ENCODE measurements at regions not wholly inside any gene's neighbourhood (a gene's known extent, or its start where the extent isn't known, plus 50 kb on each side); places are given as distances from the start of the nearest gene placed in this dataset.
"Not testable (repeated sequence)": the region's sequence is repeated elsewhere in the genome, so short reads cannot be mapped to it uniquely, and the experiment has no call there.

GRCh38 chr2:17133052-17133671 is 385.1 kb downstream of the RAD51AP2 start:
- intact Hi-C loops (cut with DNase I; ENCODE audit: low total_unique reads): no loop called here
- H3K27me3 ChIP-seq: no peaks in the 10 kb centered on the region
- no peaks in the 10 kb centered on the region for H3K36me3 ChIP-seq

GRCh38 chr2:17130627-17131026 is 387.6 kb downstream of the RAD51AP2 start:
- H3K9me3 ChIP-seq; H3K4me1 ChIP-seq; H3K27ac ChIP-seq; intact Hi-C loops (cut with DNase I; ENCODE audit: low total_unique reads); DNase-seq (ENCODE audit: low spot score in 2 of 2); H3K27me3 ChIP-seq; H3K36me3 ChIP-seq; H3K4me3 ChIP-seq: not testable (repeated sequence)

More at GRCh38 chr2:17133052-17133671, 385.1 kb downstream of the RAD51AP2 start:
- H3K9me3 ChIP-seq: no peaks in the 10 kb centered on the region
- no peak overlapping the region for H3K4me3 ChIP-seq
- H3K27ac ChIP-seq: no peak overlapping the region
- no peak for DNase-seq (ENCODE audit: low spot score in 2 of 2)
- no peaks in the 10 kb centered on the region for H3K4me1 ChIP-seq
- no peak for TF ChIP-seq POLR2AphosphoS5 (IDR thresholded peaks at IDR 0.05)
- no peak for TF ChIP-seq CTCF (IDR thresholded peaks at IDR 0.05)
- no peak for TF ChIP-seq POLR2A (IDR thresholded peaks at IDR 0.05)

DNA sequence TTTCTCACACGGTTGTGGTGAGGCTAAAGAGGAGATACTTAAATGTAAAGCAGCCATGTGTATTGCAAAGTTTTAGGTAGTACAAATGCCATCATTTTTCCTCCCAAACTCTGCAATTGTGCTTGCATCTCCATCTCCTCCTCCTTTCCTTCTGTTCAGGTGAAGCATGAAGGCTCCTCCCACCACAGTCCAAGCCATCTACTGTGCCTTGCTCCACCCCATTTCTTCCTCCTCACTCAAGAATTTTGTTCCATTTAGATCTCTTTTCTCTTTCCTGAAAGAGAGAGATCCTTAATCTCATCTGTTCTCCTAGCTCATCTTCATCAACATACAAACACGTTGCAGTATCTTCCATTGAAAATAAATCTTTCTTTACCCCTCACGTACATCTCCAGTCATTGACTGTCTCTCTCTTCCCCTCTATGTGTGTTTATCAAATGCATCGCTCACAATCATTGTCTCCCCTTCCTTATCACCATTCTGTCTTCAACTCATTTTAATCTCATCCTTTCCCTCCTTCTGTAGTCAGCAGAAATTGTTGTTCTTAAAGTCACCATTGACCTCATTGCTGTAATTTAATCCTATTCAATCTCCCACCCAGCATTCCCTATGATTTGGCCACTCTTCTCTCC is 392.1 kb downstream of the RAD51AP2 start:
- TF ChIP-seq POLR2AphosphoS5 (IDR thresholded peaks at IDR 0.05) (no peak), POLR2A (IDR thresholded peaks at IDR 0.05) (no peak), CTCF (IDR thresholded peaks at IDR 0.05) (no peak)
- Histone ChIP-seq H3K36me3 (no peaks in the 10 kb centered on the region), H3K4me1 (no peaks in the 10 kb centered on the region), H3K9me3 (no peaks in the 10 kb centered on the region), H3K4me3 (no peak overlapping the region), H3K27me3 (no peaks in the 10 kb centered on the region), H3K27ac (no peak overlapping the region)
- no peak for DNase-seq (ENCODE audit: low spot score in 2 of 2)
- intact Hi-C loops (cut with DNase I; ENCODE audit: low total_unique reads): no loop called here

- Histone ChIP-seq H3K36me3 (no peaks in the 10 kb centered on the region), H3K27ac (no peak overlapping the region), H3K4me3 (no peak overlapping the region), H3K9me3 (no peaks in the 10 kb centered on the region), H3K4me1 (no peaks in the 10 kb centered on the region), H3K27me3 (no peaks in the 10 kb centered on the region)
- TF ChIP-seq POLR2A (IDR thresholded peaks at IDR 0.05) (no peak), POLR2AphosphoS5 (IDR thresholded peaks at IDR 0.05) (no peak), CTCF (IDR thresholded peaks at IDR 0.05) (no peak)
- no peak for DNase-seq (ENCODE audit: low spot score in 2 of 2)
- intact Hi-C loops (cut with DNase I; ENCODE audit: low total_unique reads): no loop called here
Observed at GRCh38 chr2:17124575-17125318, 393.5 kb downstream of the RAD51AP2 start.

DNA sequence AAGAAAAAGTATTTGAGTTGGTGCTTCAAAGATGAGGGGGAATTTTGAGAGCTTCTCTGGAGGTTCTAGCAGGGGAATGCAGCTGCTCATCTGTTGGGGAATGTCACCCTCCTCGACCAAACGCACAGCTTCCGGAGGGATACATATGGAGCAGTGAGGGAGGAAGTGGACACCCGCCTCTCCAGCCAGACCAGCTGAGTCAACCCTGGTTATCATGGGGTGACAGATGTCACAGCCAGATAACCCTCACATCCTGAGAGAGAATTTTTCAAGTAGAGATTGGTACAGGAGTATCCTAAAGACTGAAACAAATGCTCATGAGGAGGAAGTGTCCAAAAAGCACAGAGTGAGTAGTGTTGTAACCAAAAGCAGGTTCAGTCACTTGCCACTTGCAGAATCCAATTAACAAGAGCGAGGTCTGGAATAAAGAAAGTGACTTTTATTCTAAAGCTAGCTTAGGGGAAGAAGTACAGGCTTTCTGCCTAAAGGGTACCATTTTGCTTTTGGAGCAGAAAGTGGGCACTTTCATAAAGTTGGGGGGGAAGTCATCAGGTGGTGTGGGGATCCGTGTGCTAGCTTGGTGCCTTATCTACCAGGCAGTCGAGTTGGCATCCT is 395.2 kb downstream of the RAD51AP2 start:
- Histone ChIP-seq H3K4me1 (no peaks in the 10 kb centered on the region), H3K36me3 (no peaks in the 10 kb centered on the region), H3K27me3 (no peaks in the 10 kb centered on the region), H3K4me3 (no peak overlapping the region), H3K27ac (no peak overlapping the region), H3K9me3 (no peaks in the 10 kb centered on the region)
- DNase-seq (ENCODE audit: low spot score in 2 of 2): no peak
- TF ChIP-seq CTCF (IDR thresholded peaks at IDR 0.05) (no peak), POLR2AphosphoS5 (IDR thresholded peaks at IDR 0.05) (no peak), POLR2A (IDR thresholded peaks at IDR 0.05) (no peak)
- intact Hi-C loops (cut with DNase I; ENCODE audit: low total_unique reads): no loop called here
